A549 (cell line): ENCODE measurements at regions not wholly inside any gene's neighbourhood (a gene's known extent, or its start where the extent isn't known, plus 50 kb on each side); places are given as distances from the start of the nearest gene placed in this dataset.
A peak's percentile ranks its signal among the peaks of the same experiment; 100 is the strongest.

Experiments used
- ATAC-seq, 2 experiments: fragments of 200-7000 bp in 1 of 2; fragments of >200 bp in 1 of 2; cut with Nextera tagmentation in 1 of 2; cut with Tn5 transposase in 1 of 2; 3 replicates each; pipeline versions ENCODE4 v1.8.0 to v1.9.1; 2018 to 2020; ENCODE audit warnings: mild to moderate bottlenecking in 1 of 2, moderate library complexity in 1 of 2
- CTCF ChIA-PET: fragments of 300-600 bp; sonication (Branson Sonifier 250); formaldehyde crosslinking; extraction: SDS; loops from one replicate; lab custom pipeline; 2021; ENCODE audit warnings: antibody characterized with exemption, inconsistent platforms; lab: Yijun Ruan, JAX
- POLR2A ChIA-PET: fragments of 350-600 bp; formaldehyde crosslinking; extraction: SDS; loops from one replicate; lab custom pipeline; 2021; ENCODE audit warnings: antibody characterized with exemption, inconsistent platforms; lab: Yijun Ruan, JAX
- DNase-seq, 2 experiments: peaks; one replicate each; pipeline versions ENCODE4 v3.0.0 to v3.0.0-alpha.2; 2011 to 2016; ENCODE audit warnings: low read depth in 1 of 2, low spot score in 1 of 2
- FAIRE-seq: peaks from 2 replicates; lab custom pipeline; 2011; peaks lifted over from hg19 to GRCh38; lab: Jason Lieb, UNC
- H3K27ac ChIP-seq, 2 experiments: fragments of >200 bp; sonication (Bioruptor Twin); formaldehyde crosslinking; 3 replicates each; pipeline ENCODE4 v1.5.1; 2016 to 2017
- H3K4me1 ChIP-seq: fragments of >200 bp; sonication (Bioruptor Twin); formaldehyde crosslinking; 3 replicates; pipeline ENCODE4 v1.6.1; 2016
- H3K4me2 ChIP-seq: fragments of >200 bp; sonication (Bioruptor Twin); formaldehyde crosslinking; 3 replicates; pipeline ENCODE4 v1.6.1; 2016
- H3K4me3 ChIP-seq: fragments of >200 bp; sonication (Bioruptor Twin); formaldehyde crosslinking; 3 replicates; pipeline ENCODE4 v1.5.1; 2016
- H3K9me3 ChIP-seq: fragments of >200 bp; sonication (Bioruptor Twin); formaldehyde crosslinking; 3 replicates; pipeline ENCODE4 v1.6.1; 2016
- BHLHE40 ChIP-seq: IDR thresholded peaks from 2 replicates; pipeline ENCODE4 v1.6.1; 2012; ENCODE audit warnings: low read depth, low read length, inconsistent platforms
- CEBPB ChIP-seq, 2 experiments: fragments of >200 bp in 1 of 2; sonication (Bioruptor Twin) in 1 of 2; formaldehyde crosslinking in 1 of 2; IDR thresholded peaks; 2 replicates each; pipeline ENCODE4 v1.6.1; 2012 to 2016
- CHD4 ChIP-seq: fragments of 200-600 bp; sonication (generic); IDR thresholded peaks from 2 replicates; pipeline ENCODE4 v1.6.1; 2016; ENCODE audit warnings: antibody characterized with exemption, mild to moderate bottlenecking, borderline replicate concordance
- ESRRA ChIP-seq: fragments of 150-350 bp; IDR thresholded peaks from 2 replicates; pipeline ENCODE4 v1.6.1; 2014; ENCODE audit warnings: mild to moderate bottlenecking, low read length, borderline replicate concordance
- FOSB ChIP-seq: fragments of 250-450 bp; sonication (Bioruptor Pico); IDR thresholded peaks from 2 replicates; pipeline ENCODE4 v1.5.0; 2020; ENCODE audit warnings: mild to moderate bottlenecking, moderate library complexity
- FOSL2 ChIP-seq, 2 experiments: fragments of 450-650 bp in 1 of 2; fragments of >200 bp in 1 of 2; sonication (Bioruptor Twin) in 1 of 2; formaldehyde crosslinking; IDR thresholded peaks; 2 replicates each; pipeline versions ENCODE4 v1.5.0 to v1.6.1; 2016 to 2020; ENCODE audit warnings: mild to moderate bottlenecking in 1 of 2, moderate library complexity in 1 of 2
- HOXA7 ChIP-seq: fragments of 250-450 bp; sonication (Bioruptor Pico); IDR thresholded peaks from 2 replicates; pipeline ENCODE4 v1.5.0; 2020; ENCODE audit warnings: mild to moderate bottlenecking, moderate library complexity
- HOXB5 ChIP-seq: fragments of 250-450 bp; sonication (Bioruptor Pico); IDR thresholded peaks from 2 replicates; pipeline ENCODE4 v1.5.0; 2020; ENCODE audit warnings: mild to moderate bottlenecking, moderate library complexity
- JUN ChIP-seq, 2 experiments: fragments of >200 bp; sonication (Bioruptor Twin); formaldehyde crosslinking; IDR thresholded peaks; 2 replicates in 1 of 2; 3 replicates in 1 of 2; pipeline ENCODE4 v1.6.1; 2016 to 2017
- JUNB ChIP-seq: fragments of >200 bp; sonication (Bioruptor Twin); formaldehyde crosslinking; IDR thresholded peaks from 2 replicates; pipeline ENCODE4 v1.6.1; 2016
- KDM5A ChIP-seq: fragments of 200-600 bp; sonication (generic); IDR thresholded peaks from 2 replicates; pipeline ENCODE4 v1.6.1; 2016; ENCODE audit warnings: antibody characterized with exemption, mild to moderate bottlenecking
- MAFK ChIP-seq: fragments of 450-650 bp; IDR thresholded peaks from 2 replicates; pipeline ENCODE4 v1.6.1; 2014; ENCODE audit not compliant: partially characterized antibody
- MYC ChIP-seq: IDR thresholded peaks from 2 replicates; pipeline ENCODE4 v1.6.1; 2012; ENCODE audit warnings: mild to moderate bottlenecking, inconsistent platforms, low read length, improper control_type of control experiment, borderline replicate concordance
- NPAS2 ChIP-seq: fragments of 250-450 bp; sonication (Bioruptor Pico); IDR thresholded peaks from 2 replicates; pipeline ENCODE4 v1.8.0; 2022; ENCODE audit warnings: mild to moderate bottlenecking, moderate library complexity, borderline replicate concordance
- NR3C1 ChIP-seq: fragments of >200 bp; sonication (Bioruptor Twin); formaldehyde crosslinking; IDR thresholded peaks from 3 replicates; pipeline ENCODE4 v1.6.1; 2017
- POLR2A ChIP-seq: IDR thresholded peaks from 2 replicates; pipeline ENCODE4 v1.6.1; 2012; ENCODE audit warnings: mild to moderate bottlenecking, low read length
- POLR2AphosphoS2 ChIP-seq: conservative IDR thresholded peaks from 2 replicates; pipeline ENCODE4 v1.6.1; 2012; ENCODE audit warnings: low read length, improper control_type of control experiment, inconsistent platforms
- REST ChIP-seq: fragments of 200-600 bp; sonication (generic); IDR thresholded peaks from 2 replicates; pipeline ENCODE4 v1.6.1; 2016; ENCODE audit warnings: antibody characterized with exemption, mild to moderate bottlenecking, moderate library complexity
- RNF2 ChIP-seq: fragments of 200-600 bp; sonication (generic); IDR thresholded peaks from 2 replicates; pipeline ENCODE4 v1.6.1; 2016; ENCODE audit warnings: low read depth, mild to moderate bottlenecking, antibody characterized with exemption, moderate library complexity, borderline replicate concordance
- ZFP36 ChIP-seq: fragments of 450-650 bp; IDR thresholded peaks from 2 replicates; pipeline ENCODE4 v1.6.1; 2014; ENCODE audit warnings: borderline replicate concordance; ENCODE audit not compliant: partially characterized antibody
- WGBS: methylation state at CpG from one replicate; pipeline ENCODE4 v1.1.6; 2017; ENCODE audit errors: missing lambda C conversion rate; 5-methylcytosine and 5-hydroxymethylcytosine counted together
- TF ChIP-seq, protein P1 (sequence below): fragments of 250-450 bp; sonication (Bioruptor Pico); IDR thresholded peaks from 2 replicates; pipeline ENCODE4 v1.5.0; 2021; ENCODE audit warnings: mild to moderate bottlenecking, moderate library complexity, borderline replicate concordance
- TF ChIP-seq, protein P2 (sequence below): IDR thresholded peaks from 2 replicates; pipeline ENCODE4 v1.6.1; 2012
- TF ChIP-seq, protein P3 (sequence below): IDR thresholded peaks from 2 replicates; pipeline ENCODE4 v1.6.1; 2012; ENCODE audit warnings: low read depth, borderline replicate concordance
- TF ChIP-seq, protein P4 (sequence below): fragments of >200 bp; sonication (Bioruptor Twin); formaldehyde crosslinking; IDR thresholded peaks from 3 replicates; pipeline ENCODE4 v1.5.1; 2016

DNA sequence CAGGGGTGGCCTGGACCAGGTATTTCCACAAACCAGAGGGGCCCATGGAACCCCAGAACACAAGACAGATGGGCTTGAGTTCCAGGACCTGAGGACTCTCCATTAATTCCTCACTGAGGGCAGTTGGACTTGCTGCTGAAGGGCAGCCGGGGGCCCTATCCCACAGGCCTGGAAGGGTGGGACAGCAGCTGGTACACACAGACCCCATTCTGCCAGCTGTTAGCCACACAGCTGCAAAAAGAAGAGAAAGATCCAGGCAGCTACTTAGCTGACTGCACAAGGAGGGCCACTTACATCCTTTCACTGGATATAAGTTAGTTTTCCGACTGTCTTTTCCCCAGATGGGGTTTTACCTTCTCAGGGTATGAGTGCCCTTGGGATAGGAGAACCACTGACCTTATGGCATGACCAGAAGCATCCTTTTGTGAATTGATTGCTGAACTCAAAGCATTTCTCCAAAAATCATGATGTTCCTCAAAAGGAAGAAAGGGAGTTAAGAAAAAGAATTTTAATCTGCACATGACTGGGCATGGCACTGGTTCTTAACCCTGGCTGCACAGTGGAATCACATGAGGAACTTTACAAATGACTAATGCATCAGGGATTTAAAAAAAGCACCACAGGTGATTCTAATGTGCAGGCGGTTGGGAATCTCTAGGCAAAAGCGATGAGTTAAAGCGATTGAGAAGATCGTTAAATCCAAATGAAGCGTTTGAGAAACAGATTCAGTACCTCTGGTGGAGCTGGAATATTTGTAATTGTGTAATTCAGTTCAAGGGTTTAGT, 199.4 kb downstream of the TFAP2A start:
- Histone ChIP-seq H3K27ac (no peak overlapping the region), H3K9me3 (no peaks in the 10 kb centered on the region), H3K4me1 (no peaks in the 10 kb centered on the region), H3K4me3 (no peak overlapping the region), H3K4me2 (no peak overlapping the region)
- ChIA-PET CTCF (interaction anchor here (0.6 kb wide), 1 partner anchor 720 kb away, joined by 3 read pairs; no protein-coding TSS in a partner anchor), POLR2A (interaction anchor here (0.5 kb wide), 1 partner anchor 199 kb away, joined by 4 read pairs; no protein-coding TSS in a partner anchor)
- FAIRE-seq: no peak
- TF ChIP-seq CEBPB (IDR thresholded peaks at IDR 0.05): no peak
- no peak for TF ChIP-seq CHD4
- no peak for DNase-seq
- WGBS: 92% methylated on average over 7 of the region's 7 CpGs
- ATAC-seq: no peak

- TF ChIP-seq, protein P1, sequence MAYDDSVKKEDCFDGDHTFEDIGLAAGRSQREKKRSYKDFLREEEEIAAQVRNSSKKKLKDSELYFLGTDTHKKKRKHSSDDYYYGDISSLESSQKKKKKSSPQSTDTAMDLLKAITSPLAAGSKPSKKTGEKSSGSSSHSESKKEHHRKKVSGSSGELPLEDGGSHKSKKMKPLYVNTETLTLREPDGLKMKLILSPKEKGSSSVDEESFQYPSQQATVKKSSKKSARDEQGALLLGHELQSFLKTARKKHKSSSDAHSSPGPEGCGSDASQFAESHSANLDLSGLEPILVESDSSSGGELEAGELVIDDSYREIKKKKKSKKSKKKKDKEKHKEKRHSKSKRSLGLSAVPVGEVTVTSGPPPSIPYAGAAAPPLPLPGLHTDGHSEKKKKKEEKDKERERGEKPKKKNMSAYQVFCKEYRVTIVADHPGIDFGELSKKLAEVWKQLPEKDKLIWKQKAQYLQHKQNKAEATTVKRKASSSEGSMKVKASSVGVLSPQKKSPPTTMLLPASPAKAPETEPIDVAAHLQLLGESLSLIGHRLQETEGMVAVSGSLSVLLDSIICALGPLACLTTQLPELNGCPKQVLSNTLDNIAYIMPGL: no peak
- TF ChIP-seq CHD4: no peak
- TF ChIP-seq NR3C1: no peak
- no peak overlapping the region for H3K27ac ChIP-seq
- ChIA-PET POLR2A (no interaction called here), CTCF (interaction anchor here (1.2 kb wide), 1 partner anchor 8 kb away, joined by 3 read pairs; no protein-coding TSS in a partner anchor)
- peak overlapping the region; percentile 41 for H3K4me2 ChIP-seq
- no peak for FAIRE-seq
- ATAC-seq: no peak
- H3K4me3 ChIP-seq: no peak overlapping the region
- WGBS: 29% methylated on average over 2 of the region's 2 CpGs
- peaks cover 10% of the 10 kb centered on the region; the same call in 2 of the 3 replicates for H3K4me1 ChIP-seq
- DNase-seq: no peak
- no peaks in the 10 kb centered on the region for H3K9me3 ChIP-seq
Measured at GRCh38 chr6:10210052-10210451, 204.8 kb downstream of the TFAP2A start.

- H3K27ac ChIP-seq: no peak overlapping the region
- POLR2A ChIA-PET: no interaction called here
- no peak overlapping the region for H3K4me3 ChIP-seq
- ATAC-seq: no peak
- no peak for FAIRE-seq
- peaks cover 10% of the 10 kb centered on the region; the same call in 2 of the 3 replicates for H3K4me1 ChIP-seq
- 73% methylated on average over 4 of the region's 4 CpGs for WGBS
- CTCF ChIA-PET: no interaction called here
- DNase-seq: no peak
- H3K9me3 ChIP-seq: no peaks in the 10 kb centered on the region
- no peak for TF ChIP-seq POLR2A
- TF ChIP-seq, protein P2, sequence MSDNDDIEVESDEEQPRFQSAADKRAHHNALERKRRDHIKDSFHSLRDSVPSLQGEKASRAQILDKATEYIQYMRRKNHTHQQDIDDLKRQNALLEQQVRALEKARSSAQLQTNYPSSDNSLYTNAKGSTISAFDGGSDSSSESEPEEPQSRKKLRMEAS: no peak
- TF ChIP-seq REST: no peak
- no peak for TF ChIP-seq NPAS2
- TF ChIP-seq HOXB5 (CRISPR knock-in tag): no peak
- TF ChIP-seq FOSL2 (IDR thresholded peaks at IDR 0.05): no peak
- TF ChIP-seq FOSL2 (CRISPR knock-in tag; IDR thresholded peaks at IDR 0.05): no peak
- TF ChIP-seq JUNB: no peak
- TF ChIP-seq, protein P3, sequence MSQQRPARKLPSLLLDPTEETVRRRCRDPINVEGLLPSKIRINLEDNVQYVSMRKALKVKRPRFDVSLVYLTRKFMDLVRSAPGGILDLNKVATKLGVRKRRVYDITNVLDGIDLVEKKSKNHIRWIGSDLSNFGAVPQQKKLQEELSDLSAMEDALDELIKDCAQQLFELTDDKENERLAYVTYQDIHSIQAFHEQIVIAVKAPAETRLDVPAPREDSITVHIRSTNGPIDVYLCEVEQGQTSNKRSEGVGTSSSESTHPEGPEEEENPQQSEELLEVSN: no peak
- no peak for TF ChIP-seq ZFP36
- no peak for TF ChIP-seq RNF2
- no peak for TF ChIP-seq JUN (IDR thresholded peaks at IDR 0.05)
- no peak for TF ChIP-seq MYC
- no peak for TF ChIP-seq FOSB
- no peak for TF ChIP-seq ESRRA
- TF ChIP-seq BHLHE40: no peak
- no peak for TF ChIP-seq KDM5A
- TF ChIP-seq HOXA7 (CRISPR knock-in tag): no peak
- TF ChIP-seq, protein P4, sequence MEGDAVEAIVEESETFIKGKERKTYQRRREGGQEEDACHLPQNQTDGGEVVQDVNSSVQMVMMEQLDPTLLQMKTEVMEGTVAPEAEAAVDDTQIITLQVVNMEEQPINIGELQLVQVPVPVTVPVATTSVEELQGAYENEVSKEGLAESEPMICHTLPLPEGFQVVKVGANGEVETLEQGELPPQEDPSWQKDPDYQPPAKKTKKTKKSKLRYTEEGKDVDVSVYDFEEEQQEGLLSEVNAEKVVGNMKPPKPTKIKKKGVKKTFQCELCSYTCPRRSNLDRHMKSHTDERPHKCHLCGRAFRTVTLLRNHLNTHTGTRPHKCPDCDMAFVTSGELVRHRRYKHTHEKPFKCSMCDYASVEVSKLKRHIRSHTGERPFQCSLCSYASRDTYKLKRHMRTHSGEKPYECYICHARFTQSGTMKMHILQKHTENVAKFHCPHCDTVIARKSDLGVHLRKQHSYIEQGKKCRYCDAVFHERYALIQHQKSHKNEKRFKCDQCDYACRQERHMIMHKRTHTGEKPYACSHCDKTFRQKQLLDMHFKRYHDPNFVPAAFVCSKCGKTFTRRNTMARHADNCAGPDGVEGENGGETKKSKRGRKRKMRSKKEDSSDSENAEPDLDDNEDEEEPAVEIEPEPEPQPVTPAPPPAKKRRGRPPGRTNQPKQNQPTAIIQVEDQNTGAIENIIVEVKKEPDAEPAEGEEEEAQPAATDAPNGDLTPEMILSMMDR: no peak
- TF ChIP-seq MAFK: no peak
- TF ChIP-seq POLR2AphosphoS2: no peak
- no peak overlapping the region for H3K4me2 ChIP-seq
Measured at GRCh38 chr6:10205892-10206291, 209.0 kb downstream of the TFAP2A start.
